CD4-positive, alpha-beta T cell treated with Interleukin-4 for 4 hours (primary cell): ENCODE measurements at regions not wholly inside any gene's neighbourhood (a gene's known extent, or its start where the extent isn't known, plus 50 kb on each side); places are given as distances from the start of the nearest gene placed in this dataset.

Experiments used
- DNase-seq: peaks from one replicate; pipeline ENCODE4 v3.0.0-alpha.2; 2020

- DNase-seq: no peak
Observed at GRCh38 chr15:92305343-92305742, 88.3 kb upstream of the ST8SIA2 start.

DNA sequence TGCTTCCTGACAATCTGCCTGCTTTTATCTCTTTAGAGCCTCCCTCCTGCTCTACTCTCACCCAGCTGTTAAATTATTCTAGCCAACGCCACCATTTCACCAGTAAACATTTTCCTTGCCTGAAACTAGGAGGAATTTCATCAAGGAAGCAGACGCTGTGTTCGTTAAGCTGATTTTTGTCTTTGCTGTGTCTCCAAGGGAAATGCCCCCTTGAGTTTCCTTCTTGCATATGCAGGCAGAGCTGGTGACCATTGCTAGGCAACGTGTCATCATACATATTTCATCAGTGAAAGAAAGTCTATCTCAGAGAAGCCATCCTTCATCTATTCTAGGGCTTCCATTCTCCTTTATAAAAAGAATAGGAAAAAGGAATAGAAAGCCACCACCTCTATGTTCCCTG is 87.0 kb upstream of the ST8SIA2 start:
- DNase-seq: no peak

GRCh38 chr15:92315144-92315543 is 78.5 kb upstream of the ST8SIA2 start:
- DNase-seq: no peak

GRCh38 chr15:92315595-92316211 is 78.0 kb upstream of the ST8SIA2 start:
- no peak for DNase-seq

DNA sequence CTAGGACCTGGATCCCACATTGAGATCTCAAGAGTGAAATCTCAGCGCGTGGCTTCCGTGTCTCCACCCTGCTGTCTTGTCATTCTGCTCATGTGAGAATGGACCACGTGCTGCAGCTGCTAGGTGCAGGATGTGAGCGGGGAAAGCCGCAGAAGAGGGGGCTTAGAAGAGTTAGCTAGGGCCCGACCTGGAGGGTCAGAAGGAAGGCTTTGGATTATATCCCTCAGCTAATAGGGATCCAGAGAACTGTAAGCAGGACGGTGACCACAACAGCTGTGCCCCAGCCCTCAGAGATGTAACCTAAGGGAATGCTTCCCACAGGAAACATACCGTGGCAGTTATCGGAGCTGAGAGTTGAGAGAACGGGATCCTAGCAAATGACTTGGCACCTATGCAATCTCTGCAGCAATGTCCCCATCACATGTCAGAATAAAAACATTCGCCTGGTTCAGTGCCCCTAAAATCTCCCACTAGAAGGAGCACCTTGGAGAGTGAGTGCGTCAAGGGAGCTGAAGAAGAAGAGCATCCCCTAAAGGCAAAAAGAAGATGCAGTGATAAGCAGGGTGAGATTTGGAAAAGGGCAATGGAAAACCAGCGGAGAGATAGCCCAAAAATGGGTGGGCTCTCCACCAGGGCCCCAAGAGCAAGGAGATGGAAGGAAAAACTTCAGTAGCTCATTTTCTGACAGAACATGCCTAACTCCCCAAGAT is 76.9 kb upstream of the ST8SIA2 start:
- DNase-seq: no peak

DNA sequence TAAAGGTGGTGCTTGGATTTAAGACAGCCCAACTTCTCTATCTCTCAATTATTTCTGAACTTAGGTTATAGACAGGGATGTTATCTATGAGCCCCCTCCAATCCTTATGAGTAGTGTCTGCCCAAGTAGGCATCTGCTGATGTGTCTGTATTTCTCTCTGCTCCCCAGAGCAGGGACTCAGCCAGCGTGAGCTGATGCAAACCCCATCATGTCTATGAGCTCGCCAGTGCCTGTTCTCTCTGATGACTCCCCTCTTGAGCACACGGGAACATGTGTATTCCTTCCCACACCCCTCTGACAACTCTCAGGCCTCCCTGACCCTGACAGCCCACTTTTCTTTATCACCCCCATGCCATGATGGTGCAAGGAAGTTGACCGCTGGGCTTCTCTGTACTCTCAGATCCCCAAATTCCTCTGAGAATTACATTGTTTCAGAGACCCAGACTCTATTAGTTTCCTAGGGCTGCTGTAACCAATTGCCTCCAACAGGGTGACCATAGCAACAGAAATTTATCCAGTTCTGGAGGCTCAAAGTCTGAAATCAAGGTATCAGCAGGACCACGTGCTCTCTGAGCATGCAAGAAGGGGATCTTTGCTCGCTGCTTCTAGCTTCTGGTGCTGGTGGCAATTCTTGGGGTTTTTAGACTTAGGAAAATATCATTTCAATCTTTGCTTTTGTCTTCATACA is 73.5 kb upstream of the ST8SIA2 start:
- DNase-seq: no peak

DNA sequence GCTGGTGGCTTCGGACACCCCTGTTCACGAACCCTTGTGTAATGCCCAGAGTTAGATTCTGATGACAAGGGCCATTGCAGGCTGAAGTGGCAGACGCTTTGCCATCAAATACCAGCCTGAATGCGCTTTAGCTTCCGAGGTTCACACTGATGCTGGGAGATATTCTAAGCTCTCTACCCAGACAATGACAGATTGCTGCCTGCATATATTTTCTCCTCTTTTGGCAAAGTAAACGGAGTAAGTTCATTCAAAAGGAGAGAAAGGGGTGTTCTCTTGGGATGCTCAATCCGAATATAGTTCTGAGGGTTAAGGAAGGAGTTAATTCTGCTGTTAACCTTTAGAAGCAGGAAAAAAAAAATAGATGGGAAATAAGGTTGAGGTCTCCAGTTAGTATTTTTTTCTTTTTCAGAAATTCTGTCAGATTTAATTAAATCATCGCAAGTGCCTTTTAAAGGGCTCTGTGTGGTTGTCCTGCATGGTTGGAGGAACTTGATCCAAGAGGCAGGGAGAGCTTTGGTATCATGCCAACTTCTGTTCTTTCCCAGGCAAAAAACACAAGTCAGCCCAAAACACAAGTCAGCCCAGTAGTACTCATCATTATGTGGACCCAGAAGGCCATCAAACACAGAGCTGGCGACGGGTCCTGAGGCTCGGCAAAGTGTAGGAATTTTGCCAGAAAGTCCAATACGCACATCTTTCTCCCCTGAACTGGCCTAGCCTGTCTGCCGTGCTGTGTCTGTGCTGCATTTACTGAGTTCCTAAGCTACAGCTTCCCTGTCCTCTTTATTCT is 70.9 kb upstream of the ST8SIA2 start:
- no peak for DNase-seq

- no peak for DNase-seq
Observed at GRCh38 chr15:92323525-92323924, 70.2 kb upstream of the ST8SIA2 start.

GRCh38 chr15:92324101-92324963 is 69.3 kb upstream of the ST8SIA2 start:
- DNase-seq: no peak

DNA sequence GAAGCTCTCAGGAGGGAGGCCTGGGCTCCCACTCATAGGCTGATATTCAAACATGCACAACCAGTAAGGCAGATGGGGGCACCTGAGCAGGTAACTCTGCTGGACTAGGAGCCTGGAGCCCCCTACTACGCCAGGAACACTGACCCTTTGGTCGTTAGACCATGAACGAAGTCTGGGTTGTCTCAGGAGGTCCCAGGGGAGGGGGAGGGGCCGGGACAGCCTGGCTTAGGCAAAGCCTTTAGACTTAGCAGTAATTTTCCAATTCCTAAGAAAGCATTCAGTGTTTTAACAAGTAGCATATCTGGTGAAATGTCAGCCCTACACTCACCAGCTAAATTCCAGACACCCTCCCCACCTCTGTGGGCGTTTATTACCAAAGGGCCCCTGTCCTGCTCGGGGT is 67.4 kb upstream of the ST8SIA2 start:
- DNase-seq: no peak

GRCh38 chr15:92327033-92327432 is 66.6 kb upstream of the ST8SIA2 start:
- DNase-seq: no peak

- DNase-seq: no peak
Observed at GRCh38 chr15:92328207-92328606, 65.5 kb upstream of the ST8SIA2 start.

- no peak for DNase-seq
Observed at GRCh38 chr15:92332125-92332899, 61.4 kb upstream of the ST8SIA2 start.

GRCh38 chr15:92333709-92334108 is 60.0 kb upstream of the ST8SIA2 start:
- DNase-seq: no peak

DNA sequence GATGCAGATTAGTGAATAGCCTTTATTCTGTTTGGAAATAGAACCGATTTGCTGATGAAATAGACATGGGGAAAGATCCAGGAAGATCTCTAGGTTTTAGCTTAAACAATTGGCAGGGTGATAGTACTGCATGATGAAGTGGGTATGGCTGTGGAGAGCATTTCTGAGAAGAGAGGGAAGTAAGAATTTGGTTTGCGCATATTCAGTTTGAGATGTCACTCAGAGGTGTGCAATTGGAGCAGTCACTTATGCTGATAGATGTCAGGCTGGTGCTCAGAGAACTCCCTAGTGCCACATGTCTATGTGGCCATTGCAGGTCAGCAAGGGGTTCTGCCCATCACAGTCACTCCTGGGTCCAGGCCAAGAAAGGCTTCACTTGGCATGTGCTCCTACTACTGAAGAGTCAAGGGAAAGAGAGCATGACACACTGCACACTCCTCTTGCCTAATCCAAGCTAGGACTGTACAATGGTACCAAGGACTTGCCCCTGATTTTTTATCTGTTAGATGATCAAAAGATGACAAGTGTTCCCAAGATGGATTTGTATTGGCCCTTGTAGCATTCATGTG is 57.2 kb upstream of the ST8SIA2 start:
- DNase-seq: no peak

GRCh38 chr15:92339361-92339760 is 54.3 kb upstream of the ST8SIA2 start:
- DNase-seq: no peak
